ENCODE measurements at regions not wholly inside any gene's neighbourhood (a gene's known extent, or its start where the extent isn't known, plus 50 kb on each side); places are given as distances from the start of the nearest gene placed in this dataset.

DNA sequence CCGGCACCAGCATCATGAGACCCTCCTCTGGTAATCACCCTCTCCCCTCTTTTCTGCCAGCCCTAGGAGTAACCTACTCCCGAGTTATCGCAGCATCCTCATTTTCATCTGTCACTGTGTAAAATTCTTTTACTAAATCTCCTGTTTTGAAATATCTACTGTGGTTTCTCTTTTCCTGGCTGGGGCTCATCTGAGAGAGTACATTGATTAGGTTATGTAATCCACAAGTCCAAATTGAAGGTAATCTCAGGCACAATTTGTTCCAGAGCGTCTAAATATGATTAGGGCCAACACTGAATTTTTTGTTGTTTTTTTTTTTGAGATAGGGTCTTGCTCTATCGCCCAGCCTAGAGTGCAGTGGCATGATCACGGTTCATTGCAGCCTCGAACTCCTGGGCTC lies 142.4 kb downstream of the SMIM20 start:
- TF ChIP-seq, protein P1, sequence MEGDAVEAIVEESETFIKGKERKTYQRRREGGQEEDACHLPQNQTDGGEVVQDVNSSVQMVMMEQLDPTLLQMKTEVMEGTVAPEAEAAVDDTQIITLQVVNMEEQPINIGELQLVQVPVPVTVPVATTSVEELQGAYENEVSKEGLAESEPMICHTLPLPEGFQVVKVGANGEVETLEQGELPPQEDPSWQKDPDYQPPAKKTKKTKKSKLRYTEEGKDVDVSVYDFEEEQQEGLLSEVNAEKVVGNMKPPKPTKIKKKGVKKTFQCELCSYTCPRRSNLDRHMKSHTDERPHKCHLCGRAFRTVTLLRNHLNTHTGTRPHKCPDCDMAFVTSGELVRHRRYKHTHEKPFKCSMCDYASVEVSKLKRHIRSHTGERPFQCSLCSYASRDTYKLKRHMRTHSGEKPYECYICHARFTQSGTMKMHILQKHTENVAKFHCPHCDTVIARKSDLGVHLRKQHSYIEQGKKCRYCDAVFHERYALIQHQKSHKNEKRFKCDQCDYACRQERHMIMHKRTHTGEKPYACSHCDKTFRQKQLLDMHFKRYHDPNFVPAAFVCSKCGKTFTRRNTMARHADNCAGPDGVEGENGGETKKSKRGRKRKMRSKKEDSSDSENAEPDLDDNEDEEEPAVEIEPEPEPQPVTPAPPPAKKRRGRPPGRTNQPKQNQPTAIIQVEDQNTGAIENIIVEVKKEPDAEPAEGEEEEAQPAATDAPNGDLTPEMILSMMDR (IDR thresholded peaks at IDR 0.05), result no peak
- no peak for TF ChIP-seq POLR2A (IDR thresholded peaks at IDR 0.05)
